GM18870 (cell line): ENCODE measurements at regions not wholly inside any gene's neighbourhood (a gene's known extent, or its start where the extent isn't known, plus 50 kb on each side); places are given as distances from the start of the nearest gene placed in this dataset.

ENCODE experiments used
- ATAC-seq: cut with Tn5 transposase; IDR thresholded peaks from one replicate; pipeline ENCODE4 v1.9.1; 2021; ENCODE audit warnings: moderate library complexity; ENCODE audit not compliant: unreplicated experiment

DNA sequence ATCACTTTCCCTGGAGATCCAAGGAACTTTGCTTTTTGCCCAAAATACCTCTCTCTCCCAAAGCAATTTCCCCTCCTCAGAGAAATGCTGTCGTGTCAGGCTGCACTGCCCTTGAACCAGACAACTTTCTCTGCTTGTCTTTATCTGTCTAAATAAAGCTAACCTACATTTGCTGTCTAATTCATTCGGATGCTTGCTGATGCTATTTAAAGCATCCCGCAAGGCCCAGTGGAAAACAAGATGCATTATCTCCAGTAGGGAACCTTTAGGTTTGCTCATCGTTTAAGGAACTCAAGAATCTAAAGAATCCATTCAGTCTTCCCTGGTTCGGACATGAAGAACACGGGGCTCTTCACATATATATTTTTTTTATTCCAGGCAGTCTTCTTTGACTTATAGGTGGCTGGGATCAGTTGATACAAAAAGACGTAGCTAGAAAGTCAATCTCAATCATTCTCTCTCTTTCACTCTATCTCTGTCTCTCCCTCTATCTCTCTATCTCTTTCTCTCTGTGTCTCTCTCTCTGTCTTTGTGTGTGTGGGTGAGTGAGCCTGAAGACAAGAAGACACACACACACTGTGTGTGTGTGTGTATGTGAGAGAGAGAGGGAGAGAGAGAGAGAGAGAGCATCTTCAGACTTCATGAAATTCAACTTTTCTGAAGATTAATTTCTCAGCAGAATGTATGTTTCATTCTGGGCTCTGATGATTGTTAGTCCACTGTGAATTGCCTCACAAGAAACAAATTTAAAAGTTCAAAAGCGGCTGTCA is 92.8 kb upstream of the MKLN1 start:
- ATAC-seq = no peak

DNA sequence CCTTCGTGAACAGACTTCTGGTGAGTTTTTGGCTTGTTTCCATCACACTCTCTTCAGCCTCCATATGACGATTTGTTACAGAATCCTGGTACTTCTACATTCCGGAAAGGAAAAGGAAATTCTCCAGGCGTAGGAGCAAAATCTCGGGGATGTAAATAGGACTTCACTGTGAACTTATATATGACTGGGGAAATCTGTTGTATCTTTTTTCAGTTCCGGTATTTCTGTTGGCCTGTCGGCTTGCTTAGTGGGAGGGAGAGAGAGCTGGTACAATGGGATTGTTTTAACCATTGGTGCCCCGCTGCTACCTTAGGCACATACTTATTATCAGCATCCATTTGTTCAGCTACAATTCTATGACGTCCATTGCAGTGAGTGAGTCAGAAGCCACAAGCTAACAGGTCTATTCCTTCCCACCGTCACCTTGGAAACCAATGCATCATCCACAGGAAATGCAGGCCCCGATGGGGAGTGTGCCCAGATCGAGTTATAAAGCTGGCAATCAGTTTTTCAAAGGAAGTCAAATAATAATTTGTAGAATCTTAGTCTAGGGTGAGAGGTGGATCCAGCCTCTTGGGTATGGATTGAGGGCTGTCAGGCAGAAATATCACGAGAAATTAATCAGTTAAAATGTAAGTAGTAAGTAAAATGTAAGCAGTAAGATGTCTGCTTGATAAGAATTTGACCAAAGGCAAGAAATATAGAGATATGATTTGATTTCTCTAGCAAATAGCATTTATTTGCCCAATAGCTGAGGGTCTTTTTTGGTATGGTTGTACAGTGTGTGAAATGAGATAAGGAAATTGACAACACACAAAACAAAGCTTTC is 92.0 kb upstream of the MKLN1 start:
- no peak for ATAC-seq

DNA sequence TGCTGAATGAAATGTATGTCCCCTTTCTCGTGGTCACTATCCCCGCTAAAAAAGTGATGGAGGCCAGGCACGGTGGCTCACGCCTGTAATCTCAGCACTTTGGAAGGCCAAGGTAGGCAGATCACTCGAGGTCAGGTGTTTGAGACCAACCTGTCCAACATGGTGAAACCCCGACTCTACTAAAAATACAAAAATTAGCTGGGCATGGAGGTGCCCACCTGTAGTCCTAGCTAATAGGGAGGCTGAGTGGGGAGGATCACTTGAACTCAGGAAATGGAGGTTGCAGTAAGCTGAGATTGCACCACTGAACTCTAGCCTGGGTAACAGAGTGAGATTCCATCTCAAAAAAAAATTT is 91.4 kb upstream of the MKLN1 start:
- ATAC-seq = no peak

DNA sequence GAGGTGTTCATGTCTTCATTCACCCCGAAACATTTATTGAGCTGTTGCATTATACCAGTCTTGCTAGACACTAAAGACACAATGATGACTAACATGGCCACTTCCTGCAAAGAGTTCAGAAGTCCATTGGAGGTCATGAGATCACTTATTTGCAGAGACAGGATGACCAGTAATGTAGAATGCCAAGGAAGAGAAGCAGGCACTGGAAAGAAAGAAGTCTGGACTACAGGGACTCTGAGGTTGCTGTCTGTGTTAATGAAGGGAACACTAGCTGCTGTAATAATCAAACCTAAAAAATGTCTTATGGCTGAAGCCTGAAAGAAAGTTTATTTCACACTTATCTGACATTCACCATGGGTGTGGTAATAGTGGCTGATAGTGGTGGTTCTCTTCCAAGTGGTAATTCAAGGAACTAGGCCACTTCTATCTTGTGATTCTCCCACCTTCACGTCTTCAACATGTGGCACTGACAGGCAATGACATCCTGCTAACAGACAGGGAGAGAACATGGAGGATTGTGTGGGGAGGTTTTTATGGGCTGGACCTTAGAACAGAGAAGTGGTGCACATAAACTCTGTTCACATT is 89.2 kb upstream of the MKLN1 start:
- ATAC-seq = no peak

DNA sequence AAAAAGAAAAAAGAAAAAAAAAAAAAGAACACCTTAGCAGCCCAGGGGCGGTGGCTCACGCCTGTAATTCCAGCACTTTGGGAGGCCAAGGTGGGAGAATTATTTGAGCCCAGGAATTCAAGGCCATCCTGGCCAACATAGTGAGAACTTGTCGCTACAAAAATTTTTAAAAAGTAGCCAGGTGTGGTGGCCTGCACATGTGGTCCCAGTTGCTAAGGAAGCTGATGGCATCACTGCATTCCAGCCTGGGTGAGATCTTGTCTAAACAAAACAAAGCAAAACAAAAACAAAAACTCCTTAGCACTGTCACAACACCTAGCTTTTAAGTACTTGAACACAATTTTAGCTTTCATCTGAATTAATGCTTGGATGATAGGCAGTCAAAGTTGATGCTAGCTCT is 86.3 kb upstream of the MKLN1 start:
- no peak for ATAC-seq

DNA sequence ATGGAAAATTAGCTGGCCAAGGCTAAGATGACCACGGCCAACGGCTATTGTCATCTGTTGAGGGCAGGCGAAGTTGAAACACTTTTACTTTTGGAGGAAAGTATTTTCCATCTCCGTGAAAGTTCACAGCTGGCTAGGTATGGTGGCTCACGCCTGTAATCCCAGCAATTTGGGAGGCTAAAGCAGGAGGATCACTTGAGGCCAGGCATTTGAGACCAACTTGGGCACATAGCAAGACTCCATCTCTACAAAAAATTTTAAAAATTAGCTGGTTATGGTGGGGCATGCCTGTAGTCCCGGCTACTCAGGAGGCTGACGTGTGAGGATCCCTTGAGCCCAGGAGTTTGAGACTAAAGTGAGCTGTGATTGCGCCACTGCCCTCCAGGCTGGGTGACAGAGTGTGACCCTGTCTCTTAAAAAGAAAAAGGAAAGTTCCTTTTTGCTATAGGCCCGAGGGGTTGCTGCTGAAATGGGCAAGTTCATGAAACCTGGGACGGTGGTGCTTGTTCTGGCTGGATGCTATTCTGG is 85.5 kb upstream of the MKLN1 start:
- no peak for ATAC-seq

DNA sequence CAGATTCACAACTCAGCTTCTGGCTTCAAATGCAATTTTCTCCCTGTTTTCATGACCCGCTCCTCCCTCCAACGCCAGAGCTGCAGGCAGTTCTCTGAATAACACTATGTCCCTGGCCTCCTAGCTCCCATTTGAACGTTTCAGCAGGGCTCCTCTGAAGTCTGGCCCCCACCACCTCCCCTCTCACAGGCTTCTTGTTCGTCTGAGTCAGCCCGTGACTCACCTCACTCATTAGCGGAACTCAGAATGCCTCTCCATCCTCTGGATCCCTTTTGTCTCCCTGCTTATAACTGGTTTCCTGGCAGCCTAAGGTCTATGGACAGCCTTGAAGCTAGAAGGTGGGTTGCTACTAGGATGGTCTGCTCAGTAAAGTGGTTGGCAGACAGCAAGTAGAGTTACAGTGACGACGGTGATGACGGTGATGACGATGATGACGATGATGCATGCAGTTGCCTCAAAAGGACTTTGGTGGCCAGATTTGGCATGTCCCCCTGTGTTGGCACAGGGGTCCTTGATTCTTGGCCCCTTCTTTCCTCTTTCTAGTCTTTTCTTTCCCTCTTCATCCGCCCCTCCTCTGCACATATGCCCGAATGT is 83.3 kb upstream of the MKLN1 start:
- no peak for ATAC-seq

DNA sequence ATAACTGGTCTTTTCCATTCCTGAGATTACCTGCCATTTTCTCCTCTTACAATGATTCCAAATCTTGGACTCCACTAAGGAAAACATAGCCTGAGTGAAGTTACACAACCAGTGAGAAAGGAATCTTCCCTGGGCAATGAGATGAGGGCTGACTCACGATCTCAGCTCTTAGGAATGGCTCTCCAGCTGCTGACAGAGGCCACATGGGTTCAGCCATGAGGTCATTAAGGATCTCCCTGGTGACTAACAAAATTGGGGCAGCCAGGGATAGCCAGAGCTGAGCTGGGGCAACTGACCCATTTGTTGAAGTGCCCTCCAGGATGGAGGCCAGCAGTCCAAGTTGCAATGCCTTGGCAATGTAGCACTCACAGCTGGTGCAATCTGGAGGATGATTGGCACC is 78.7 kb upstream of the MKLN1 start:
- ATAC-seq = no peak

DNA sequence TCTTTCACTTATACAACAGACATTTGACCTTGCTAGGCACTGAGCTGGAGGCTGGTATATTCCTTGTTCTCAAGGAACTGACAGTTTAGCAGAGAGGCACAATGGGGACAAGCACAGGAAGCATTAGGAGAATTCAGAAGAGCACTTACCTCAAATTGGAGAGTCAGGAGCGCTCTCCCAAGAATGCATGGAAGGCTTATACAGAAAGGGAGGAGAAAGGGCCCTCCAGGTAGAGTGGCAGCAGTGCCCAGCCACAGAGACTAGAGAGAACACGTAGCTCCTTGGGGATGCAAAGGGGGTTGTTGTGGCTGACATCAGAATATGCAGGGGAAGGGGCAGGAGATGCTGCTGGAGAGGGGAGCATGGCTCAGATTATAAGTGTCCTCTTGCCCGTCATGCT is 78.2 kb upstream of the MKLN1 start:
- no peak for ATAC-seq

DNA sequence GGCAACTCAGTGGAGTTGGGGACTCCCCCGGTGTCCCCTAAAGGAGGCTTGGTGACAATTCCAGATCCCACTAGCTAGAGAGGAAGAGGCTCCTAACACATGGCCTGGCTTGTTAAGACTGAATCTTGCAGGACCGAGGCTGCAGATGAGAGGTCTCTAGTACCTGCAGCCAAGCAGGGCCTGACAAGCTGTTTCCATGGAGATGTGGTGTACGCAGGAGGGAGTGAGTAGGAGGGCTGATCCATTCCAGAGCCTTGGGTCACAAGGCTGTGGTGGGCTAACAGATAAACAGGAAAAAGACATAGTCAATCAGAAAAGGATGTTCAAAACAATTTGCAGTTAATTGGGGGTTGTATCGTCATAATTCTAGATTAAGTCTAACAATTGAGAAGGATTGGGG is 77.3 kb upstream of the MKLN1 start:
- no peak for ATAC-seq

DNA sequence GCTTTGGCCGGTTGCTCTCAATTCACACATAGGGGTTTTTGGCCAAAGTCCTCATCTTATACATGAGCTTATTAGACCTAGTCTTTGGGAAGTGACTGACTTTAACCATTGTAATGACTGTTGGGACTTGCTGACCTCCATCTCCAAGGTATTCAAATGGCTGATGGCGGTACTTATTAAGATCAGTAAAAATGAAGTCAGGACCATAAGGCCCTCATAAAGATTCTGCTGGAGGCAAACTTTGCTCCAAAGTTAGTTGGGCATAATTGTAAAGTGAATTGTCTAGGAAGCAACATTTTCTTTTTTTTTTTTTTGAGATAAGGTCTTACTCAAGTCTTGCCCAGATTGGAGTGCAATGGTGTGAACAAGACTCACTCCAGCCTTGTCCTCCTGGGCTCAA is 76.3 kb upstream of the MKLN1 start:
- no peak for ATAC-seq

DNA sequence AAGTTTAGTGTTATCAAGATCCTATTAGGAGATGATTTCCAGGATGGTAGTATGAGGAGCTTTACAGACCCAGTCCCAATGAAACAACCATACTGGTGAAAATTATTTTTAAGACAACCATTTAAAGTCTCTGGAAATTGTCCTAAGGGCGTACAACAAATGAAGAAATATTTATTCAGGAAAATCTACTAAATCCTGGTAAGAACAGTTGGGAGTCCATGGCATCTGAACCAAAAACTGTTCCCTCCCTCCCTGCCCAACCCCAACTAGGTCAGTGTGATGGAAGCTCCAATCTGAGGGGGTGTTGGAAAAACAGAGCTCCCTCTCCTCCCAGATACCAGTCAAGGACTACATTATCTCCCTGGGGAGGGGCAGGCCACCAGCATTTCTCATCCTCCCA is 74.7 kb upstream of the MKLN1 start:
- no peak for ATAC-seq

DNA sequence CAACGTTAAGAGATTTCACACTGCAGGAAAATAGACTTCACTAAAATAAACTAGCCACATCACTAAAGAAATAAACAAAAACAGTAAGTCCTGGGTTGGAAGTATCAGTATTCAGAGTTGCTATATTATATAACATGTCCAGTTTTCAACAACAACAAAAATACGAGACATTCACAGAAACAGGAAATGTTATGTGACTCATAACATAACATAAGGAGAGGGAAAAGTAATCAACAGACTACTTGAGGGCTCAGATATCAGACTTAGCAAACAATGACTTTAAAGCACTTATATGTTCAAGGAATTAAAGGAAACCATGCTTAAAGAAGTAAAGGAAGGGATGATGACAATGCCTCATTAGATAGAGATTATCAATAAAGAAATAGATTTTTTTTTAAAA is 73.5 kb upstream of the MKLN1 start:
- no peak for ATAC-seq

DNA sequence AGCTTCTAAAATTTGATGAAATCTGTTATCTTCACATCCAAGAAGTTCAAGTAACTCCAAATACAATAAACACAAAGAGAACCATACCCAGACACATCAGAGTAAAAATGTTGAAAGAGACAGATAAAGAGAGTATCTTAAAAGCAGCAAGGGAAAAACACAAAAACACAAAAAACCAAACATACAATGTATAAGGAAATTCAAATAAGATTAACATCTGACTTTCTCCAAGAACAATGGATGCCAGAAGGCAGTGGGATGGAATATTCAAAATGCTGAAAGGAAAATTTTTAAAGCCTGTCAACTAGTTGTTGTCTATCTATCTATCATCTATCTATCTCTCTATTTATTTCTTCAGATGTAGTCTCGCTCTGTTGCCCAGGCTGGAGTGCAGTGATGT is 72.4 kb upstream of the MKLN1 start:
- ATAC-seq = no peak

DNA sequence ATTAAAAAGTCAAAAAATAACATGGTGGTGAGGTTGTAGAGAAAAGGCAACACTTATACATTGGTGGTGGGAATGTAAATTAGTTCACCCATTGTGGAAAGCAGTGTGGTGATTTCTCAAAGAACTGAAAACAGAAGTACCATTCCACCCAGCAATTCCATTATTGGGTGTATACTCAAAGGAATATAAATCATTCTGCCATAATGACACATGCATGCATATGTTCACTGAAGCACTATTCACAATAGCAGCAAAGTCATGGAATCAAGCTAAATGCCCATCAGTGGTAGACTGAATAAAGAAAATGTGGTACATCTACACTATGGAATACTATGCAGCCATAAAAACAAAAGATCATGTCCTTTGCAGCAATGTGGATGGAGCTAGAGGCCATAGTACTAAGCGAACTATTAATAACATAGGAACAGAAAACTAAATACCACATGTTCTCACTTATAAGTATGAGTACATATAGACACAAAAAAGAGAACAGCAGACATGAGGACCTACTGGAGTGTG is 66.1 kb upstream of the MKLN1 start:
- no peak for ATAC-seq

DNA sequence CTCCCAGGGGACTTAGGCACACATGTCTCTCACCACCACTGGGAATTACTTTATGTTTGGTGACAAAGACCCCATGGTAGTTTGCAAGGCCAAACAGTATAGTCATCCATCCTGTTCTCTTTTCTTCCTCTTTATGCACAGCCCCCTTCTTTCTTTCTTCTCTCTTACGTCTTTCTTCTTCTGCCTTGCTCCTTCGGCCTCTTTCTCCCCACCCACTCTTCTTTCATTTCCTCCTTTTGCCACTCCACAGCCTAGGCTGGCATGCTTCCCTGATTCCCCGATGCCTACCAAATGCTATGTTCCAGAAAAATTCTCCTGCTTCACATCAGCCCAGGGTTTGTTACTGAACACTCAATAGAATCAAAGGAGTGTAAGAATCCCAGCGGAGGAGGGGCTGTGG is 62.4 kb upstream of the MKLN1 start:
- ATAC-seq = no peak

DNA sequence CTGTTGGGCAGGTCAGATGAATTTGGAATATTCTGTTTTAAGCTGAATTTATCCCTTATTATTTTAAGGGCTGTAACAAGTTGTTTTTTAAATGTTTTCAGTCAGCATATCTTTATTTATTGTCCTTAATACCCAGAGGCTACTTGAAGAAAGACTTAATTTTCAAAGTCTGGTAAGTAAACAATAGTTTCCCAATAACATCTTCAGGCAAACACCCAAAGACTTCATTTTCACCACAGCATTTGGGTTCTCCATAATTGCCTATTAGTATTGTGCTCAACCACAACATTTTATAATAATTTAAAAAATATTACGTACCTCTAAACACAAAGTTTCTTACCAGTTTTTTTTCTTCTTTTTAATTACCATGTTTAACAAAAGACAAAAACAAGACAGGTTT is 60.0 kb upstream of the MKLN1 start:
- no peak for ATAC-seq

DNA sequence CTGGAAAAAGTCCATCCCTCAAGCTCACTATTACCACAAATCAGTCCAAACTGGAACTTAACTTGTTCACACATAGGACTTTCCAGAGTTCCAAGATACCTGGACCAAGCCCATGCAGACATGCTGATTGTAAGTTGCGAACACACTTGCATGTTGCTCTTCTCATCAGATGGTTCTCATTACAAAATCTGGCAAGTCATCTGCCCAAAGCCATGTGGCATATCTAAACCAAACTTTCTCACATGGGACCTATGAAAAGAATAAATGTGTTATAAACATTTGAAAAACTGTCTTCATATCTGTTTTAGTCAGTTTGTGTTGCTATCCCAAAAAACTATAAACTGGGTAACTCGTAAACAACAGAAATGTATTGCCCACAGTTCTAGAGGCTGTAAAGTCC is 58.8 kb upstream of the MKLN1 start:
- no peak for ATAC-seq

DNA sequence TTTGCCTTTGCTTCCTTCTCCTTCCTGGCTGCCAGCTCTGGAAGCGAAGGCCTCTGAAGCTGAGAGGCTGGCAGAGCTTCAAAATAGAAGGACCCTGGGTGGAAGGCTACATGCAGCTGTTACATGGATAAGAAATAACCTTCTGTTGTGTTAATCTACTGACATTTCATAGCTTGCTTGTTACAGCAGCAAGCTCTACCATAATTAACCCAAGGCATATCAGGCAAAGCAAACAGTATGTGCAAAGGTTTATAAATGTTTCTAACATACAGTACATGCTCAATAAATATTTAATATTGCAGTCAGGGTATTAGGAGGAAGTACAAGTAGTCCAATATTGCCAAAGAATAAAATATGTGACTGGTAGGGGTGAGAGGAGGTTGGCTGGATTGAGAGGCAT is 55.6 kb upstream of the MKLN1 start:
- no peak for ATAC-seq

DNA sequence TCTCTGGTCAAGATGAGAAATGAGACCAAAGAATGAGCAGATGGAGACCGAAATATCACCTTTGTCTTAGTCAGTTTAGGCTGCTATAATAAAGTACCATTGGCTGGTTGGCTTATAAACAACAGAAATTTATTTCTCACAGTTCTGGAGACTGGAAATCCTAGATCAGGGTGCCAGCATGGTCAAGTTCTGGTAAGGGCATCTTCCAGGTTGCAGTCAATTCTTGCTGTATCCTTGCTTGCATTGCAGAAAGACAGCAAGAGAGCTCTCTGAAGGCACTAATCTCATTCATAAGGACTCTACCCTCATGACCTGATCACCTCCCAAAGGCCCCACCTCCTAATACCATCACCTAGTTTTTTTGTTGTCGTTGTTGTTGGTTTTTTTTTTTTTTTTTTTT is 52.7 kb upstream of the MKLN1 start:
- no peak for ATAC-seq

DNA sequence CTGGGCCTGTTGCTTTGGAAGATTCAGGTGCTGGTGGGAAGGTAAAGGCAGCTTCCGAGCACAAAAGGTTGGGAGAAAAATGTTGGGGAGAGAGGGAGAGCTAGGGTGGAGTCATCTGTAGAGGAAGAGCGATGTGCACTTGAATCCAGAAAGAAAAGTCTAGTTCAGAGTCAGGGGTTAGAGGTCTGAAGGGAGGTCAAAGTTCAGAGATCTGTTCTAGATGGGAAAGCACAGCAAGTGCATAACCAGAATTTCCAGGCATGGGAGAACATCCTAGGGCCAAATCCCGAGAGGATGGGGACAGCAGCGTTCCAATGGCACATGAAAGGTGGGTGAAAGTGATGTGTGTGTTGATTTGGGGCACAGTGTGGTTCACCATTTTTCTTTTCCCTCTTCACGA is 51.5 kb upstream of the MKLN1 start:
- ATAC-seq = no peak
